Activated CD4-positive, alpha-beta T cell treated with anti-CD3 and anti-CD28 coated beads, Interleukin-2, amount 50 U/mL, for 48 hours (primary cell): ENCODE measurements at regions not wholly inside any gene's neighbourhood (a gene's known extent, or its start where the extent isn't known, plus 50 kb on each side); places are given as distances from the start of the nearest gene placed in this dataset.

Source experiments
- DNase-seq, 2 experiments: peaks; one replicate each; pipeline ENCODE4 v3.0.0-alpha.2; 2020

DNA sequence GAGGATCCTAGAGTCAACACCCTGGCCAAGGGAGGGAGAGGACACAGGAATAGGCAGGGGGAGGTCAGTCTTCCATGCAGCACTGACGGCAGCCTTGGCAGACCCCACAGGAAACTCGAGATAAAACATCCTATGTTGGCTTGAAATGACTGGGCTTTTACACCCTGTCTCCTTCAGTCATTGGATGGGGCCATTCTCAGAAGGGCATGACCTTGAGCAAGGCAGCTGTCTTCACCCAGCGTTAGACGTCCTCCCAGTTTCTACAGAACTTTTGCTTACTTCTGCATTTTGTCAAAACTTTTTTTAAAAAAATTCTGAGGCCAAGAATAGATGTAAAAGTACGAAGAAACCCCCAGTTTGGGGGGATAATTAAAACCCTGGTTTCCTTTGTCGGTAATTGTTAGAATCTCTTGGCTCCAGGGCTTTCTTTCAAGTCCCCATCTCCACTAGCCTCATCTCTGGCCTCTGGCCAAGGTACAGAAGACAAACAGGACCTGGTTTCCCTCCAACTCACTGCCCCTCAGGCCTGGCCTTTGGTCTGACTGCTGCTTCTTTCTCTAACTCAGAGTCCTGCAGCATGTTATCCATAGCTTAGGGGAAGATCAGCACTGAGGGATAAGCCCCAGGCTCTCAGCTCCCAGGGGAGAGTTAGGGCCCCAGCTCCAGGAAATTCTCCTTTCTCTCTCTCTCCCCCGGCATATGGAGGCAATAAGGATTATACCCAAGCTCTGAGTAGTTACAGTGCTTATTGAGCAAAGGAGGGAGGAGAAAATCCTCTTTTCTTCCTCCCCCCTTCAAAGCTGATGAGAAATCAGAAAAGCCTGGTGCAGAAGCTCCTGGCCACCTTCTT, 51.6 kb upstream of the KCND3 start:
- no peak for DNase-seq

- DNase-seq: no peak
Observed at GRCh38 chr1:112043901-112044300, 54.4 kb upstream of the KCND3 start.

- DNase-seq: no peak
Observed at GRCh38 chr1:112044745-112045144, 55.3 kb upstream of the KCND3 start.

DNA sequence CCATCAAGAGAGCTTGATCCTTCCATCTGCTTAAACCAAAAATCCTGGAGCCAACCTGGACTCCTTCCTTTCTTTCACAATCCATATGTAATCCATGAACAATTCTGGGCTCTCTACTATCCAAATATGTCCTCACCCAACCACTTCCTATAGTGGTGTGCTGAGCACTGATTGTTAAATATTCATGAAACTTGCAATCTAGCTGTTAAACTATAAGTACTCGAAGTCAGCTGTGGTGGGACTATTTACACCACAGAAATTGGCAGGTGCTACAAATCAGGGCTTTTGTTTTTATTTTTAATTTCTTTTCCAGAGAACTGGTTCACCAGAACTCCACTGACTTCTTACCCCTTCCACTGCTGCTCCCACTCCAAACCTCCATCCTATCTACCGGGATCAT, 57.2 kb upstream of the KCND3 start:
- DNase-seq: no peak

- DNase-seq: no peak
Observed at GRCh38 chr1:112048421-112048820, 59.0 kb upstream of the KCND3 start.

- DNase-seq: no peak
Observed at GRCh38 chr1:112054510-112054909, 65.0 kb upstream of the KCND3 start.

DNA sequence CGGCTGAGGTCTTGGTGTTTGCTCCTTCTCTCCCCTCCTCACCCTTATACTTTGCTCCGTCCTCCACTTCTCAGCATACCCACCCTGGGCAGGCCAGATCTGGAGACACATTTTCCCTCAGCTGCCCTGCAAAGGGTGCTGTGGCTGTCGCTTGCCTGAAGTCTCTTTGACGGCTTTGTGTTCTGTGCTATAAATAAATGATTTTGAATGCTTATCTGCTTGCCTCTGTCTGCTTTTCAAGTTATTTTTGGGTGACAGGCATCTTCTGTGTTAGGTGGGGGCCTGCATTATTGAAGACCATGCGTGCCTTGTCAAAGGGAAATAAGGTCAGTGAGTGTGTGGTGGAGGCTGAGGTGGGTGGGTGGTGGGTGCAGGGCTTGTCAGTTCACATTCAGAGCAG, 66.9 kb upstream of the KCND3 start:
- no peak for DNase-seq

- DNase-seq: no peak
Observed at GRCh38 chr1:112057736-112058135, 68.3 kb upstream of the KCND3 start.

DNA sequence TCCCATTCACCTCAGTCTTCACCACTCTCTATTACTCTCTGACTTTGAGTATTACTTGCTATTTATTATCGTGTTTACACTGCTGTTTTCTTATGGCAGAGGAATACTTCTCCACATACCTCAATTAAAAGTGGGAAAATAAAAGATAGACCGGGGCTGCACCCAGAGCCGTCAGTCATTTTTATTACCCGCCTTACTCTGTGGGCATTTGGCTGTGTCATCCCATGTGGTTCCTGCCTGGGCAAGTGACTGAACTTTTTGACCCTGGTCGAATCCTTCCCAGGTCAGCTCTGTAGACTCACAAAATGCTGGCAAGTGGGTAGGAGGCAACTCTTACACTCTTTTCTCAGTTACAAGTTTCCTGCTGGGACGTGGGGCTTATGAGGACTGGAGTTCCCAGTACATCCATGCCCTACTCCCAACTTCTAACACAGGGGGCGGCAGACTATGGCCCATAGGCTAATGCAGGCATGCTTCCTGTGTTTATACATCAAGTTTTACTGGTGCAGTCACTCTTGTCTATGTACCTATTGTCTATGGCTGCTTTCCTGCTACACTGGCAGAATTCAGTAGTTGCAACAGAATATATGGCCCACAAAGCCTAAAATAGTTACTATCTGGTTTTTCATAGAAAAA, 69.5 kb upstream of the KCND3 start:
- no peak for DNase-seq

DNA sequence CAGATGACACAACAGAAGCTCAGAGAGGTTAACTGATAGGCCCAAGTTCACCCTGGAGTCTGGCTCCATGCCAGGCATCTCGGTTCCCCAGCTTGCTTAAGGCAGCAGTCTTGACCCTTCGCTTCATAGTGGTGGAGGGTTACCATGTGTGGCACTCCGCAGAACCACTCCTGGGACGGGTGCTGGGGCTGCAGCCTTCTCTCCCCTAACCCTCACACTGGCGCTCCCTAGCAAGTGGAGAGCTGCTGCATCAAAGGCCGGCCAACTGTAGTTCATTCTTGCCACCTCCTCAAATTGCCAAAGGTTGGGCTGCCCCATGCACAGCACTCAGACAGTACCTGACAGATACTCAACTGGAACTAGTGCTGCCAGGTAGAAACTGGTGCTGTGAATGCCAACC, 70.2 kb upstream of the KCND3 start:
- DNase-seq: no peak

DNA sequence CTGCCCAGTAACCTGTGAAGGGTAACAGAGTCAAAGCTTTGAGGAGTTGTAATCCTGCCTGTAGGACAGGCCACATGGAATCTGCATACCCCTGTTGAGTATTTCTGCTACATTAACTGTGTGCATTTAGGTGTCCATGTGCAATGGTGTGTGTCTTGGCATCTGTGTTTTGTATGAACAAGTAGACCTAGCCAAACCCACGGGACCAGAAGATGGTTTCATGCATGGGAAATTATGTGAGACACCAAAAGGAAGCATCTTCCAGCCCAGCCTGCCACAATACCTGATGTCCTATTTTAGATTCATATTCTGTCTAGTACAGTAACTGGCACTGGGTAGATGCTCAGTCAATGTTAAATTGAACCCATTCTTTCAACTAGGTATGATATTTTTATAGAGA, 70.8 kb upstream of the KCND3 start:
- no peak for DNase-seq

DNA sequence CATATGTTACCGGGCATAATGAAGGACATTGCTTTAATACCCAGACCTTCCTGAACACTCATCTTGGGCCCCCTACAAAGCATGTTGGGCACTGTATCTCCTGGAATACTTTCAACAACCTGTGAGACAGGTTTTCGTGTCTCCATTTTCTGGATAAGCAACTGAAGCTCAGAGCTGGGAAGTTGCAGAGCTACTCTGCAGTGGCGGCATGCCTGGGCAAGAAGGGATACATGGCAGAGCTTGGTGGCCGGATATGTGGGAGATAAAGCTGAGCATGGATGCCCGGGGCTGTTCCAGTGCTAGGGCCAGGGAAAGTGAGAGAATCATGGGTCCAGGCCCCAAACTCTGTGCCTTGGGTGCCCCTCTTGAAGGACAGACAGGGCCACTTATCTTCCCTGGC, 71.6 kb upstream of the KCND3 start:
- DNase-seq: no peak

- DNase-seq: peak; percentile 1 to 8
Observed at GRCh38 chr1:112061901-112062320, 72.4 kb upstream of the KCND3 start.

DNA sequence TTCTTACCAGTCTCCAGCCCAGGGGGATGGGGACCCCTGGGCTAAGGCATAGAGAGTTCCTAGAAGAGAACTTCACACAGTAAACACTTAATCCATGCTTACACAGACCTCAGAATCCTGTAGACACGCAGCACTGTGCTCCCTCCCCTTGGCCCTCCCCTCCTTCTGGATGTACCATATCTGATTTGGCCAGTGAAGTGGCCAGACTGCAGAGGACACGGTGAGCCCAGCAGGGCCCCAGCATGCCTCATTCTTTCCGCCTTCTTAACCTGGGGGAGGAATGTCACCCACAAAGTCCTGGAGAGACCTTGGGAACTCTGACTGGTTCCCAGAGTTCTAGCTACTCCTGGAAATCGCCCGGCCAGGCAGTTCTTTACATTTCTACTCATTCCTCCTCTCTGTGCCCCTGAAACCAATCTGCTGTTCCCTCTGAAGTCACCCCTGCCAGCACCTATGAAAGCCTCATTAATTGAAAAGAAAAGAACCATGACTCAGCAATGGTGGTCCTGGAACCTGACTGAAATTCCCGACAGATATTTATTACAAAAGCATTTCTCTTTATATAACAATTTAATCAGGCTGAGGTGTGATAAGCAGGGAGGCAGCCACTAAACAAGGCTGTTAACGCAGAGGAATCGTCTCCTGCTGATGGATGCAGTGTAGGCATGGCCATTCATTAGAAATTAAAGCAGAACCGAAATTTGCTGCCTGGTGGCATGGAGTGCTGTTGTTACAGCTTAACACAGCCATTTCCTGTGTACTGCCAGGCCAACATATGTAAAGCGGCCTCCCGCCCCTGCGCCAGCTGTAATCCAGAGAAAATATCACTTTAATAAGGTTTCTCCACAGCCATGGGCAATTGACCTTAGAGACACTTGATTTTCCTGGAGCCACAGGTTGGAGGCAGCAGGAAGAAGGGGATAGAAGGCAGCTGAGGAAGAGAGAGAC, 74.6 kb upstream of the KCND3 start:
- no peak for DNase-seq

- DNase-seq: no peak
Observed at GRCh38 chr1:112067989-112068388, 78.5 kb upstream of the KCND3 start.

DNA sequence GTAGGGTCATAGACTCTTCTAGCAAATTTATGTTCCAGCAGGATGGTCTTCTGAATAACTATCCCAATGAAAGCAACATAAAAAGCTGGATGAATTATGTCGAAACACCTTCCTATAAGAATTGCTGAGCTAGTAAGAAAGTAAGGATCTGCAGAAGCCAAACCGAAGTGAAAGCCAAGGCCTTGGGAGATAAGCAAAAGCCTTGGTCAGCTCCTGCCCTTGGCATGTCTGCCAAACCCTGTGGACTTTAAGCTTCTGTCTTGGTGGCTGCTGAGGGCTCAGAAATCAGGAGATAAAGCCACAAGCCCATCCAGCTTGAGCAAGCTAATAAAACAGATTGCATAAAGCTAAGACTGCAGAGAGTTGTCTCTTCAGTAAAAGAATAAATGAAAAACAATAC, 81.2 kb upstream of the KCND3 start:
- no peak for DNase-seq

DNA sequence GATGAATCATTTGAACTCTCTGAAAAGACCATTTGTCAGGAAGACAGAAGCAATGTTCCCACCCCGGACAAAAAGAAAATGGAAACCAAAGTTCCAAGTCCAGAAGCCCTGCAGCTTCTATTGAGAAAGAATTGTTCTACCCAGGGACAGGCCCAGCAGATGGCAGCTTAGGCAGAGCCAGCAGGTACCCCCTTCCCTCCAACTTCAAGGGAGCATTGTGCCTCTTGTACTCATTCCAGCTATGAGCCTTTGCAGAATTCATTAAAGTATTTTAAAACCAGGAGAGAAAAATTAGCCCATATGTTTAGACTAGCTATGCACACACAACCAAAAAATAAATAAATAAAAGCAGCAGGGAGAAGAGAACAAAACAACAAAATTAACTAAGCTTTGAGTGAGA, 85.2 kb upstream of the KCND3 start:
- DNase-seq: no peak

DNA sequence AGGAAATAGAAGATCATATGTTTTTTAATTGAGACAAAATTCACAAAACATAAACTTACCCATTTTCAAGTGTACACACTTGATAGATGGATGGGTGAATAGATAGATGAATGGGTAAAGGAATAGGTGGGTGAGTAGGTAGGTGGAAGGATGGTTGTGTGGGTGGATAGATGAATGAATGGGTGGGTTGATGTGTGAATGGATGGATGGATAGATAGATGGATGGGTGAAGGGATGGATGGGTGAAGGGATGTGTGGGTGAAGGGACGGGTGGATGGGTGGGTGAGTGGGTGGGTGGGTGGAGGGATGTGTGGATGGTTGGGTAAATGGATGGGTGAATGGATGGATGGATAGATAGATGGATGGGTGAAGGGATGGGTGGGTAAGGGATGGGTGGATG, 86.1 kb upstream of the KCND3 start:
- DNase-seq: no peak

GRCh38 chr1:112079446-112079845, 90.0 kb upstream of the KCND3 start:
- DNase-seq: no peak

DNA sequence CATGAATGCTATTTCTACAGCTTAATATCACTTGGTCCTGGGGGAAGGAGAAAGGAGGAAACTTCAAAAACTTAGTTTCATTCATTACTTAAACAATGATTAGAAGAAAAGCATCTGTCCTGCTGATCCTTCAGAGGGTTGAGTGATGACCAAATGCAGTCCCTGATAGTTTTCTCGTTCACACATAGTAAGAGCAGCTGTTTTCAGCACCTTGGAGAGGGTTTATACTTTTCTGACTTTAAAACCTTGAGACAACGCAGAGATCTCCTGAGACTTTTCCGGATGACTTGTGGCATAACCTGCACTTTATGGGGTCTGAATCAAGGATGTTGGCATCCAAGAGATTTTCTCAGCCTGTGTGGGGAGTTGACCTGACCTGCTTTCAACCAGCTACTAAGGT, 94.0 kb upstream of the KCND3 start:
- DNase-seq: no peak

DNA sequence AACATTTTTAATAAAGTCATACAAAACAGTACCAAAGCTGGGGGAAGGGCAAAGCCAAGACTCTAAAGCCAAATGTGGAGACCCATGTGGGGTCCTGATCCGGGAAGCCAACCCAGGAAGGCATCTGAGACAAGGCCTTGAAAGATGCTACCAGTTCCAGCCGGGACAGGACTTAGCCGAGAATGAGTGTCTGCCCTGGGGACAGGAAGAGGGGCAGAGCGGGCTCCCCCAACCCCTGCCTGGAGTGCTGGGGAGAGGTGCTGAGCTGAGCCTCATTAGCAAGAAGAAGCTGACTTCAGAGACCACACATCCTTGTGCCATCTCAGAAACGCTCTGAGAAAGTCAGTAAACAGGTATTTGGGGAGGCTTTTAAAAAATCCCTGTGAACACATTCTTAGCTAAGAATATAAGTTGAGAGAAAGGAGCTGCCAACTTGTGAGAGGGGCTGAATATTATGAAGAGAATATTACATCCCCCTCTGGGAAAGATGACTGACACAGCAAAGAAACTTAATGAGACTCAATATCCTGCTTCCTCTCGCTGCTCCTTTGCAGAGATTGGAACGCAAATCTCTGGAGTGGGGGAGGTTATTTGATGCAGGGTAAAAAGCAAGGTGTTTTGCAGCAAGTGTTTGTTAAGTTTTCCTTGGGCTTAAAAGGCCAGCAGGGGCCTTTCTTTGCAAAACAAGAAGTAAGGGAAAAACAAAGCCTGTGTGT, 103.3 kb upstream of the KCND3 start:
- DNase-seq: no peak

DNA sequence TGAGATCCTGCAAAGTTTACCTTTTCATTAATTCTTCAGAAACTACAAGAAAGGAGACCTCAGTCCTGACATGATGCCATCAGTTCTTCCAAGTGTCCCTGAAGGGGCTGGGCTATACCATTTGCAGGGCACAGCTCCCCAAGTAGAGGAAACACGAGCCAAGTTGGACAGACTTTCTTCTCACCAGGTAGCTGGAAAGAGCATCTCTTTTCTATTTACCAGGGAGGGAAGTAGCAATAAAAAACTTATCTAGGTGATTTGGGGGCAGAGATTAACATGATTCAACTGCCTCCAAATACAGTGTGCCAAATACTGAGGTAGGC, 103.9 kb upstream of the KCND3 start:
- no peak for DNase-seq

DNA sequence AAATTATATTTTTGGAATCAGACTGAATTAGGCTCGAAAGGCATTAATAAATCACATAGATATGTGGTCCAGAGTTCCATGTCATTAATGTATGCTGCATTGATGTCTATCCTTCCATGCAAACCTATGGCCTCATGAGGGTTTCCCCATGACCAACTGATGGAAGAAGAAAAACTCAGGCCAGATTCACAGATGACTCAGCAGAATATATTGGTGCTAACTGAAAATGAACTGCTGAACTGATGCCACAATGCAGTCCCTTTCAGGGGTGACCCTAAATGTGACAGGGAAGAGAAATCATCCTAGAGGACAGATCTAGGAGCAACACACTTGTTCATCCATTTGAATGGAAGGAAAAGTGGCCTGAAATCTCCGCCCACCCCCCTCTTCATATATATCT, 110.5 kb upstream of the KCND3 start:
- DNase-seq: no peak
